Astrocyte (in vitro differentiated cells and primary cell): ENCODE measurements at regions not wholly inside any gene's neighbourhood (a gene's known extent, or its start where the extent isn't known, plus 50 kb on each side); places are given as distances from the start of the nearest gene placed in this dataset.

Source experiments
- CTCF ChIP-seq: IDR thresholded peaks from 2 replicates; pipeline ENCODE4 v1.5.1; 2011; ENCODE audit warnings: low read depth, mild to moderate bottlenecking, inconsistent platforms, low read length, moderate library complexity; ENCODE audit not compliant: insufficient read depth
- EZH2 ChIP-seq: IDR thresholded peaks from 2 replicates; pipeline ENCODE4 v1.6.1; 2012; ENCODE audit warnings: mild to moderate bottlenecking, low read length, inconsistent platforms; ENCODE audit not compliant: insufficient read depth

GRCh38 chr3:113133140-113133539 is 78.2 kb upstream of the BOC start:
- no peak for TF ChIP-seq CTCF
- no peak for TF ChIP-seq EZH2
